A549 (cell line): ENCODE measurements at regions not wholly inside any gene's neighbourhood (a gene's known extent, or its start where the extent isn't known, plus 50 kb on each side); places are given as distances from the start of the nearest gene placed in this dataset.

Experiments
- BCL3 ChIP-seq: fragments of >200 bp; sonication (Bioruptor Twin); formaldehyde crosslinking; IDR thresholded peaks from 3 replicates; pipeline ENCODE4 v1.6.1; 2016
- CHD4 ChIP-seq: fragments of 200-600 bp; sonication (generic); IDR thresholded peaks from 2 replicates; pipeline ENCODE4 v1.6.1; 2016; ENCODE audit warnings: antibody characterized with exemption, mild to moderate bottlenecking, borderline replicate concordance
- CTCF ChIP-seq: fragments of >200 bp; sonication (Bioruptor Twin); formaldehyde crosslinking; IDR thresholded peaks from 3 replicates; pipeline ENCODE4 v1.5.1; 2016
- HOXA7 ChIP-seq: fragments of 250-450 bp; sonication (Bioruptor Pico); IDR thresholded peaks from 2 replicates; pipeline ENCODE4 v1.5.0; 2020; ENCODE audit warnings: mild to moderate bottlenecking, moderate library complexity
- PHF8 ChIP-seq: fragments of 200-600 bp; sonication (generic); IDR thresholded peaks from 2 replicates; pipeline ENCODE4 v1.6.1; 2016; ENCODE audit warnings: low read depth, mild to moderate bottlenecking, antibody characterized with exemption, moderate library complexity, borderline replicate concordance
- POLR2A ChIP-seq: IDR thresholded peaks from 2 replicates; pipeline ENCODE4 v1.6.1; 2012; ENCODE audit warnings: mild to moderate bottlenecking, low read length
- POLR2AphosphoS2 ChIP-seq: conservative IDR thresholded peaks from 2 replicates; pipeline ENCODE4 v1.6.1; 2012; ENCODE audit warnings: low read length, improper control_type of control experiment, inconsistent platforms
- RAD21 ChIP-seq, 2 experiments: fragments of >200 bp in 1 of 2; sonication (Bioruptor Twin) in 1 of 2; formaldehyde crosslinking in 1 of 2; IDR thresholded peaks in 1 of 2; conservative IDR thresholded peaks in 1 of 2; 2 replicates in 1 of 2; 3 replicates in 1 of 2; pipeline ENCODE4 v1.6.1; 2012 to 2018; ENCODE audit warnings: inconsistent platforms in 1 of 2
- RCOR1 ChIP-seq: fragments of 150-350 bp; IDR thresholded peaks from 2 replicates; pipeline ENCODE4 v1.6.1; 2014; ENCODE audit warnings: antibody characterized with exemption, low read length, low read depth
- RFX5 ChIP-seq: fragments of 450-650 bp; IDR thresholded peaks from 2 replicates; pipeline ENCODE4 v1.7.1; 2014; ENCODE audit warnings: antibody characterized with exemption, mild to moderate bottlenecking, moderate library complexity
- SMC3 ChIP-seq: fragments of >200 bp; sonication (Bioruptor Twin); formaldehyde crosslinking; IDR thresholded peaks from 3 replicates; pipeline ENCODE4 v1.6.1; 2018; ENCODE audit warnings: inconsistent platforms
- USF2 ChIP-seq: fragments of 450-650 bp; IDR thresholded peaks from 2 replicates; pipeline ENCODE4 v1.6.1; 2014; ENCODE audit warnings: antibody characterized with exemption
- ZC3H11A ChIP-seq: fragments of 450-650 bp; IDR thresholded peaks from 2 replicates; pipeline ENCODE4 v1.6.1; 2014; ENCODE audit warnings: antibody characterized with exemption, mild to moderate bottlenecking

- TF ChIP-seq ZC3H11A (no peak), POLR2A (no peak), CTCF (no peak), RAD21 (conservative IDR thresholded peaks at IDR 0.05 in 1 of 2, IDR thresholded peaks at IDR 0.05 in 1 of 2) (no peak), SMC3 (no peak), POLR2AphosphoS2 (no peak), RFX5 (no peak), CHD4 (no peak), HOXA7 (CRISPR knock-in tag) (no peak), PHF8 (no peak), BCL3 (no peak), USF2 (no peak), RCOR1 (no peak)
Observed at GRCh38 chr20:40010483-40010882, 678.6 kb downstream of the MAFB start.
